ENCODE measurements at regions not wholly inside any gene's neighbourhood (a gene's known extent, or its start where the extent isn't known, plus 50 kb on each side); places are given as distances from the start of the nearest gene placed in this dataset.

DNA sequence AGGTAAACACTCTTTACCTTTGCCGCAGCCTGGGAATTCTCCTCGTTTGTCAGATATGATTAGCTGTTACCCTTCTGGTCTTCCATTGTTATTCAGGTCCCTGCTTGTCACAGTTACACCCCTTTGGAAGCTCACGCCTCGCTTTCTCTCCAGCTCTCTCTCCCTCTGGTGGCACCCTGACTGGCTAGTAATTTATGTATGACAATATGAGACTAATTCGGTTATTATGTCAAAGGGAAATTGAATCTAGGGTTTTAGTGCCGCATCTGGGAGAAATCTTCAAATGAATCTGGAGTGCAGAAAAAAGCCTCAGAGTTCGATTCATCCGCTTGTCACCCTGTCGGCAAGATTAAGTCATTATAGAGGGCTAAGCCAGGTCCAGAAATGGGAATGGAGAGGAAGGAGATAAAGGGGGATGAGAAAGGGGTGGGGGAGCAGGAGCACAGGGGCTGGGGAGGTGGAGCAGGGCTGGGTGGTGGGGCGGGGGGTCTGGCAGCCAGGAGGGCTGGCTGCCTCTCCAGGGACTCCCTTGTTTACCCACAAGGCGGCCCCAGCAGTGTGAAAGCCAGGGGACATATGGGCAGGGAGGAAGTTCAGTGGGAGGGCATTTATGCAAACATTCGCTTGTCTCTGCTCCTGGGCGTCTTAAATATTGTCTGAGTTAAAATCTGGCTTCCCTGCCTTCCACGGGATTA is 179.0 kb upstream of the NECTIN1 start:
- no TSS peak for BruUV-seq (replicated peaks)
- Mint-ChIP-seq H3K4me1 (ENCODE audit: low read depth, unreplicated experiment) (peaks cover 79% of the 10 kb centered on the region), H3K36me3 (ENCODE audit: insufficient read depth, unreplicated experiment) (peaks cover 11% of the 10 kb centered on the region), H3K27ac (ENCODE audit: unreplicated experiment) (peak overlapping the region; percentile 86), H3K27me3 (ENCODE audit: insufficient read depth, unreplicated experiment) (no peaks in the 10 kb centered on the region), H3K9me3 (ENCODE audit: unreplicated experiment) (no peaks in the 10 kb centered on the region), H3K4me3 (ENCODE audit: unreplicated experiment) (peak overlapping the region; percentile 64)
- CTCF ChIA-PET: interaction anchor here (0.6 to 2.4 kb wide), 9 partner anchors 13 to 702 kb away, joined by 3 to 10 read pairs (median 4); partner anchors contain the start of genes CBL and NECTIN1
- H3K4me3 ChIP-seq (ENCODE audit: low read depth, low read length): no peak overlapping the region
- DNase-seq: no peak
- intact Hi-C loops (cut with micrococcal nuclease; ENCODE audit: unreplicated experiment): loop anchor here (1.0 to 2.0 kb wide), 3 partner anchors 19 to 179 kb away; partner anchors contain the start of gene NECTIN1
- POLR2A ChIA-PET: interaction anchor here (1.1 to 1.5 kb wide), 2 partner anchors 7 to 10 kb away, joined by 3 read pairs; no protein-coding TSS in a partner anchor
- peaks cover 70% of the 10 kb centered on the region for H3K4me1 ChIP-seq
- no peaks in the 10 kb centered on the region for H3K27me3 ChIP-seq (replicated peaks; ENCODE audit: control insufficient read depth, insufficient read depth, low read length)
- no peaks in the 10 kb centered on the region for H3K36me3 ChIP-seq (ENCODE audit: control insufficient read depth, insufficient read depth, low read length)
- TF ChIP-seq, protein P1, sequence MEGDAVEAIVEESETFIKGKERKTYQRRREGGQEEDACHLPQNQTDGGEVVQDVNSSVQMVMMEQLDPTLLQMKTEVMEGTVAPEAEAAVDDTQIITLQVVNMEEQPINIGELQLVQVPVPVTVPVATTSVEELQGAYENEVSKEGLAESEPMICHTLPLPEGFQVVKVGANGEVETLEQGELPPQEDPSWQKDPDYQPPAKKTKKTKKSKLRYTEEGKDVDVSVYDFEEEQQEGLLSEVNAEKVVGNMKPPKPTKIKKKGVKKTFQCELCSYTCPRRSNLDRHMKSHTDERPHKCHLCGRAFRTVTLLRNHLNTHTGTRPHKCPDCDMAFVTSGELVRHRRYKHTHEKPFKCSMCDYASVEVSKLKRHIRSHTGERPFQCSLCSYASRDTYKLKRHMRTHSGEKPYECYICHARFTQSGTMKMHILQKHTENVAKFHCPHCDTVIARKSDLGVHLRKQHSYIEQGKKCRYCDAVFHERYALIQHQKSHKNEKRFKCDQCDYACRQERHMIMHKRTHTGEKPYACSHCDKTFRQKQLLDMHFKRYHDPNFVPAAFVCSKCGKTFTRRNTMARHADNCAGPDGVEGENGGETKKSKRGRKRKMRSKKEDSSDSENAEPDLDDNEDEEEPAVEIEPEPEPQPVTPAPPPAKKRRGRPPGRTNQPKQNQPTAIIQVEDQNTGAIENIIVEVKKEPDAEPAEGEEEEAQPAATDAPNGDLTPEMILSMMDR (IDR thresholded peaks at IDR 0.05; ENCODE audit: insufficient read depth in 1 of 2, low read depth in 1 of 2, low read length in 1 of 2, severe bottlenecking in 1 of 2, unreplicated experiment in 1 of 2): peak in 1 of 2 experiments; percentile 11
- H3K9me3 ChIP-seq: no peaks in the 10 kb centered on the region

DNA sequence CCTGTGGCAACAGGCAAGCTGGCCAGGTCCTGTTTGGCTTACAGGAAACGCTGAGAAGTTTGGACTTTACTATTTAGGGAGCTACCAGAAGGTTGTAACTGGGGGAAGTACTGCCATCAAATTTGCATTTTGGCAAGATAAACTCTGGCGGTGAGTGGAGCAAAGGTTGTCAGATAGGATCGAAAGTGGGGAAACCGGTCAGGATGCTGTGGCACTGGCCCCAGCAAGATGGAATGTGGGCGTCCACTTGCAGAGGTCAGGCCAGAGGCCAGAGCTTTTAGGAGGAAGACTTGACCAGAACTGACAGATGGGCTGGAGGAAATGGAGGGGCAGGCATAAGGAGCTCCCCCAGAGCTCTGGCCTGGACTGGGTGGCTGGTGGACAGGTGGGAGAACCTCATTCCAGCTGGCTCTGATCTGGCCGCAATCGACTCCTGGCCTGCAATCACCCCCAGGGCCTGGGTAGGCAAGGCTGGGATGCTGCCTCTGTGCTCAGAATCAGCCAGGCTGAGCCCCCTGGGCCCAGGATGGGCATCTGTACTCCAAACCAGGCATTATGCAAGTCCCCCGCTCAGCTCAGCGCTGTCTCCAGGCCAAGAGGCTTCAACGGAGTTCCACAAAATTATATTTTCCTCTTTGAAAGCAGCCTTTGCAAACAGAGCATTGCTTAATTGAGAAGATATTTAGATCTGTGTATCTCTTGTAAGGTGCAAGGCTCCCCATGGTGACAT is 178.3 kb upstream of the NECTIN1 start:
- intact Hi-C loops (cut with micrococcal nuclease; ENCODE audit: unreplicated experiment): loop anchor here (1.0 to 2.0 kb wide), 3 partner anchors 18 to 178 kb away; partner anchors contain the start of gene NECTIN1
- peaks cover 11% of the 10 kb centered on the region for H3K36me3 Mint-ChIP-seq (ENCODE audit: insufficient read depth, unreplicated experiment)
- H3K27me3 ChIP-seq (replicated peaks; ENCODE audit: control insufficient read depth, insufficient read depth, low read length): no peaks in the 10 kb centered on the region
- H3K36me3 ChIP-seq (ENCODE audit: control insufficient read depth, insufficient read depth, low read length): no peaks in the 10 kb centered on the region
- POLR2A ChIA-PET: interaction anchor here (1.1 to 1.5 kb wide), 3 partner anchors 8 to 43 kb away, joined by 3 to 5 read pairs (median 3); no protein-coding TSS in a partner anchor
- CTCF ChIA-PET: interaction anchor here (0.6 to 2.4 kb wide), 10 partner anchors 22 to 701 kb away, joined by 3 to 10 read pairs (median 4); partner anchors contain the start of genes CBL and NECTIN1
- H3K27me3 Mint-ChIP-seq (ENCODE audit: insufficient read depth, unreplicated experiment): no peaks in the 10 kb centered on the region
- H3K27ac Mint-ChIP-seq (ENCODE audit: unreplicated experiment): peak overlapping the region; percentile 86
- peaks cover 77% of the 10 kb centered on the region for H3K4me1 ChIP-seq
- peak; percentile 97 to 99 for DNase-seq
- TF ChIP-seq, protein P1 (IDR thresholded peaks at IDR 0.05; ENCODE audit: insufficient read depth in 1 of 2, low read depth in 1 of 2, low read length in 1 of 2, severe bottlenecking in 1 of 2, unreplicated experiment in 1 of 2): no peak
- H3K4me3 ChIP-seq (ENCODE audit: low read depth, low read length): no peak overlapping the region
- H3K4me3 Mint-ChIP-seq (ENCODE audit: unreplicated experiment): peak overlapping the region; percentile 64
- no peaks in the 10 kb centered on the region for H3K9me3 Mint-ChIP-seq (ENCODE audit: unreplicated experiment)
- peaks cover 87% of the 10 kb centered on the region for H3K4me1 Mint-ChIP-seq (ENCODE audit: low read depth, unreplicated experiment)
- no peaks in the 10 kb centered on the region for H3K9me3 ChIP-seq
- BruUV-seq (replicated peaks): TSS peak; percentile 99

DNA sequence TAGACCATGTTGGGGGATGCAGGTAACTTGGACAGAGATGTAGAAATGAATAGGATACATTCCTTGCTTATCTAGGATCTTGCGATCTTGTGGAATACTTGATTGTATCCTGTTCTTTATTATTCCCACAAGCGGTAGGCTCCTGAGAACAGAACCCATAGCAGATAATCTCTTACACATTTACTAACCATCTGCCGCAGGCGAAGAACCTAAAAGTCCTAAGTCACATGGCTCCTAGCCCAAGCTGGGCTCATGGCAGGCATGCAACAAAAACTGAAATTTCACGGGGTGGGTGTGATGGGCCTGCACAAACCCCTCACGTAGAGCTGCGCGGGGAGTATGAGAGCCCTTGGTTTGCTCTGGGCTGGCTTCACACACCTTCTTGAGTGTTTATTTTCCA is 177.4 kb upstream of the NECTIN1 start:
- Histone ChIP-seq H3K9me3 (no peaks in the 10 kb centered on the region), H3K27me3 (replicated peaks; ENCODE audit: control insufficient read depth, insufficient read depth, low read length) (no peaks in the 10 kb centered on the region), H3K4me3 (ENCODE audit: low read depth, low read length) (no peak overlapping the region), H3K4me1 (peaks cover 82% of the 10 kb centered on the region), H3K36me3 (ENCODE audit: control insufficient read depth, insufficient read depth, low read length) (no peaks in the 10 kb centered on the region)
- Mint-ChIP-seq H3K36me3 (ENCODE audit: insufficient read depth, unreplicated experiment) (peaks cover 11% of the 10 kb centered on the region), H3K9me3 (ENCODE audit: unreplicated experiment) (no peaks in the 10 kb centered on the region), H3K4me1 (ENCODE audit: low read depth, unreplicated experiment) (peaks cover 91% of the 10 kb centered on the region), H3K27me3 (ENCODE audit: insufficient read depth, unreplicated experiment) (no peaks in the 10 kb centered on the region), H3K4me3 (ENCODE audit: unreplicated experiment) (peak overlapping the region; percentile 64), H3K27ac (ENCODE audit: unreplicated experiment) (peak overlapping the region; percentile 86)
- TF ChIP-seq, protein P1 (IDR thresholded peaks at IDR 0.05; ENCODE audit: insufficient read depth in 1 of 2, low read depth in 1 of 2, low read length in 1 of 2, severe bottlenecking in 1 of 2, unreplicated experiment in 1 of 2): no peak
- no TSS peak for BruUV-seq (replicated peaks)
- CTCF ChIA-PET: interaction anchor here (1.2 to 2.4 kb wide), 3 partner anchors 42 to 177 kb away, joined by 5 to 10 read pairs (median 9); partner anchors contain the start of gene NECTIN1
- intact Hi-C loops (cut with micrococcal nuclease; ENCODE audit: unreplicated experiment): loop anchor here (2.0 kb wide), 1 partner anchor 18 kb away; no protein-coding TSS in a partner anchor
- POLR2A ChIA-PET: interaction anchor here (1.4 kb wide), 1 partner anchor 42 kb away, joined by 5 read pairs; no protein-coding TSS in a partner anchor
- no peak for DNase-seq

Data from Caco-2 (cell line).